GM18907 (cell line): ENCODE measurements at regions not wholly inside any gene's neighbourhood (a gene's known extent, or its start where the extent isn't known, plus 50 kb on each side); places are given as distances from the start of the nearest gene placed in this dataset.

ENCODE experiments used
- ATAC-seq: cut with Tn5 transposase; IDR thresholded peaks from one replicate; pipeline ENCODE4 v1.9.1; 2021; ENCODE audit warnings: mild to moderate bottlenecking, moderate library complexity; ENCODE audit not compliant: unreplicated experiment

GRCh38 chr16:11401161-11402050 lies 56.1 kb downstream of the RMI2 start:
- no peak for ATAC-seq

DNA sequence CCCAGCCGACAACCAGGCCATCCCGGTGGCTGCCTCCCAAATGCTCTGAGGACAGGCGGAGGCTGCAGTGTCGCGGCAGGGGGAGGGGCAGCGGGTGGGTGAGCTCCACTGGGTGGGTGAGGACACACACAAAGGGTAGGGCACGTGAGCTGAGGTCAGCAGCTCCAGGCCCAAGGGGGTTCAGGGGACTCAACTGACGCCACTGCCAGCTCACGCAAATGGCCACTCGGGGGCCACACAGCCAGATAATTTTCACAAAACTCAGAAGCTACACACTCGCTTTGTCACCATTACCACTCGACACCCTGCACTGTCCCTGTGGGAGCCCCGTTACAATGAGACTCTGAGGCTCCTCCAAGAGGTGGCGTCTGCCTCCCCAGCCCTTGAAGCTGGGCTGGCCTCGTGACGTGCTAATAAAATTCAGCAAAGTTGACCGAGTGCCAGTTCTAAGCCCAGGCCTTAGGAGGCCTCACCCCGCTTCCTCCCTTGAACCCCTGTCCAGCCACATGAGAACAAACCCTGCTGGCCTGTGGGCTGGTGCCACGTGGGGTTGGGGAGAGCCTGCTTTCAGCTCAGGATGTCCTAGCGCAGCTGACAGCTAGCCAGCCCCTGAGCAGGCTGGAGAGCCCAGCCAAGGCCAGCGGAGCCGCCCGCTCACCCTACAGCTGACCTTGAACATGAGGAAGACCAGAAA lies 56.9 kb downstream of the RMI2 start:
- ATAC-seq = no peak

DNA sequence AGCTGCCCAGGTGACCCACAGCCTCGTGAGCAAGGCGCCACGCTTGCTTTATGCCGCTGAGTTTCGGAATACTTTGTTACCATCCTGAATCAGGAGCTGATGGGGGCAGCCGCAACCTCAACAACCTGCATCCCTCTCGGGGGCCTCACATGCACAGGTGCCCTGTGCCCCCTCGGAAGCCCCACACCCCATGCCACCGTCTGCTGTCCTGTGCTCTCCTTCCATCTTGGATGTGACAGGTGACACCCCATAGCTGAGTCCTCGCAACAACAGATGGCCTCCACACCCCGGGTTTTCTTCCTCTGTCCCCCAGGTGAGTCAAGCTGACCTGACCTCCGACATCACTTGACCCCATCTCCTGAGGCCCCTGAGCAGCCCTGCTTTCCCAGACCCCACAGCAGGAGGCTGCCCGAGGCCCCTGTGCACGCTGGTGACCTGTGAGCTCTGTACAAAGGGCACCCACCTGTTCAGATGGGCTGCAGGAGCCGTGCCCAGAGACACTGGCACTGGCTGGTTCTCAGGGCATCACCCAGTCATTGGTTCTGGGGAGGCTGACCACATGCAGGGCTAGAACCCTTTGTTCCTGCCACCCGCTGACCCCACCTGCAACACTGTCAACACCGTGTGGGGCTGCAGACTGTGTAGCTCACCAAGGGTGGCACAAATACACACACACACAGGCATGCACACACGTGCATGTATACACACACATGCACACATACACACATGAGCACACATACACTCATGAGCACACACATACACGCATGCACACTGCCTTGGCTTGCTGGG lies 57.7 kb downstream of the RMI2 start:
- ATAC-seq = no peak

DNA sequence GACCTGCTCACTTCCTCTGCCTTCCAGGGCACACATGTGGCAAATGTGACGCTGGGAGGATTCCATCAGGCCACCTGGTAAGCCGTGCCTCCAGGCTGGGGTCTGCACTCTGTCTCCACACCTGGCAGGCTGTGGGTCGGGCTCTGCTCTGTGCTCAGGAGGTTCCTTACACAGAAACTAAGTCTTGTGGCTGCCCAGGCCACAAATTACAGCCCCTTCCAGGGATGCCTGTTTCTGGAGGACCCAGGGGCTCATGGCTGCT lies 58.2 kb downstream of the RMI2 start:
- no peak for ATAC-seq

DNA sequence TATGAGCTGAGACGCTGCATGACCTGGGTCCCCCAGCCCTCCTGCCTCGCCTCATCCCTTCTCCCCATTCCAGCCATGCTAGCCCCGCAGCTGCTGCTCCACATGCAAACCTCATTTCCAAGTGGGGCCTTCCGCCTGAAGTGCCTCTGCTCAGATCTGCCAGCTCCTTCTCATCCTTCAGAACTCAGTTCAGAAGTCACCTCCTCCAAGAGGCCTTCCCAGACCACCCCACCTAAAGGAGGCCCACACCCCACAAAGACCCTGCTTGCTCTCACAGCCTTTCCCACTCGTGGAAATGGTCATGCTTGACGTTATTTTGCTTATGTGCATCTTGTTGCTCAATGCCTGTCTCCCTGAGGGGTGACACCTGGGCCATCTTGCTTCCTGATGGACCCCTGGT lies 58.7 kb downstream of the RMI2 start:
- ATAC-seq = no peak

DNA sequence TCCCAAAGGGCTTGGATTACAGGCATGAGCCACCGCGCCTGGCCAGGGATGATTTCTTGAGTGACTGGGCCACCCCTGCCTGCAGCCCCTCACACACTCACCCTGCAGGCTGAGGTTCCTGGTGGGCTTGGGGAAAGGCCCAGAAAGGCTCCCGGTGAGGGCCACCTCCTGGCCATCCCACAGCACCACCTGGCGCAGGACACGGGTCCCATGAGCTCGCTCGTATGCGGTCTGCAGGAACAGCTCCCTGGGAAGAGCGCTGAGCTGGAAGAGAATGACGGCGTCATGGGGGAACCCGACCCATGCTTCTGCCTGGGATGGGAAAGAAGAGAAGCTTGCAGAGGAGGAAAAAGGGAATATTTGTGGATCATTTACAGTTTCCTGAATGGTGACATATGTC lies 59.3 kb downstream of the RMI2 start:
- no peak for ATAC-seq

- ATAC-seq = no peak
These were observed 60.3 kb downstream of the RMI2 start for GRCh38 chr16:11405331-11406176.

DNA sequence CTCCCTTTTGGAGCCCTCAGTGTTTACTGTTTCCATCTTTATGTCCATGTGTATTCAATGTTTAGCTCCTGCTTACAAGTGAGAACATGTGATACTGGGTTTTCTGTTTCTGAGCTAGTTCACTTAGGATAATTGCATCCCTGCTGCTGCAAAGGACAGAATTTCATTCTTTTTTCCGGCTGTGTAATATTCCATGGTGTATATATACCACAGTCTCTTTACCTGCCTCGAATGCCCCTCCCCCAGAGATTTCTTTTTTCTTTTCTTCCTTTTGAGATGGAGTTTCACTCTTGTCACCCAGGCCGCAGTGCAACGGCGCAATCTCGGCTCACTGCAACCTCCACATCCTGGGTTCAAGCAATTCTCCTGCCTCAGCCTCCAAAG lies 60.9 kb downstream of the RMI2 start:
- no peak for ATAC-seq

- ATAC-seq = peak; percentile 43
These were observed 62.1 kb downstream of the RMI2 start for GRCh38 chr16:11407047-11407982.

DNA sequence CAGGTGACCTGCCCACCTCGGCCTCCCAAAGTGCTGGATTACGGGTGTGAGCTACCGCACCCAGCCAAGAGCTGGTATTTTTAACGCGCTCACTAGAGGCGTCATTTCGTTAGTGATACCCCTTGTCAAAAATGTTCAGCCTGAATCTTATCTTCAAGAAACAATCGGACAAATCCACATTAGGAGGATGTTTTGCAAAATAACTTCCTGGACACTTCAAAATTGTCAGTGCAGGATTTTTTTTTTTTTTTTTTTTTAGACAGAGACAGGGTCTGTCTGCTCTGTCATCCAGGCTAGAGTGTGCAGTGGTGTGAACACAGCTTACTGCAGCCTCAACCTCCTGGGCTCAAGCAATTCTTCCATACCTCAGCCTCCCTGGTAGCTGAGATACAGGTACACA lies 63.0 kb downstream of the RMI2 start:
- no peak for ATAC-seq

- ATAC-seq = no peak
These were observed 64.1 kb downstream of the RMI2 start for GRCh38 chr16:11409398-11409797.

DNA sequence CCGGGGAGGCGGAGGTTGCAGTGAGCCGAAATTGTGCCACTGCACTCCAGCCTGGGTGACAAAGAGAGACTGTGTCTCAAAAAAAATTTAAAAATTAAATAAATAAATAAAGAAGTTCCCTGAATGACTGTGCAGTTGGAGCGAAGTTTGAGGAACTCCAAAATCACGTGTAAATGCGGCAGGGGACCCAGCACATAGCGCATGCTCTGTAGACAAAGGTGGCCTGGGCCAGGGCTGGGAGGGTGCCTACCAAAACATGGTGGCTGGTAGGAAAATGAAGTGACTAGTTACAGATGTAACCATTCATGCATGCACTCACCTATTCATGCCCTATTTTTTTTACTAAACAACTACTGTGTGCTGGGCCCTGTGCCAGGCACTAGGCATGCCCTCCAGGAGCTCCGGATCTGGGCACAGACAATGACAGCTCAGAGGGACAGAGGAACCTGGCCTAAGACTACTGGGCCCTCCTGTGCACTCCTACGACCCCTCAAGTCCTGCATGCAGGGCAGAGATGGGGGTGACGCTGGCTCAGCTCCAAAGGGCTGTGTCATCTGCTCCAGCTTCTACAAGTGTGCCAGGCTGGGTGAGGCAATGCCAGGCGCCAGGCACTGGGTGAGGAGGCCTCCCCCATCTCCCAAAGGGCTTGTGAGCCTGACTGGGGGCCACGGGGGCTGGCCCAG lies 65.3 kb downstream of the RMI2 start:
- ATAC-seq = no peak

- ATAC-seq = no peak
These were observed 65.8 kb downstream of the RMI2 start for GRCh38 chr16:11411059-11411550.

DNA sequence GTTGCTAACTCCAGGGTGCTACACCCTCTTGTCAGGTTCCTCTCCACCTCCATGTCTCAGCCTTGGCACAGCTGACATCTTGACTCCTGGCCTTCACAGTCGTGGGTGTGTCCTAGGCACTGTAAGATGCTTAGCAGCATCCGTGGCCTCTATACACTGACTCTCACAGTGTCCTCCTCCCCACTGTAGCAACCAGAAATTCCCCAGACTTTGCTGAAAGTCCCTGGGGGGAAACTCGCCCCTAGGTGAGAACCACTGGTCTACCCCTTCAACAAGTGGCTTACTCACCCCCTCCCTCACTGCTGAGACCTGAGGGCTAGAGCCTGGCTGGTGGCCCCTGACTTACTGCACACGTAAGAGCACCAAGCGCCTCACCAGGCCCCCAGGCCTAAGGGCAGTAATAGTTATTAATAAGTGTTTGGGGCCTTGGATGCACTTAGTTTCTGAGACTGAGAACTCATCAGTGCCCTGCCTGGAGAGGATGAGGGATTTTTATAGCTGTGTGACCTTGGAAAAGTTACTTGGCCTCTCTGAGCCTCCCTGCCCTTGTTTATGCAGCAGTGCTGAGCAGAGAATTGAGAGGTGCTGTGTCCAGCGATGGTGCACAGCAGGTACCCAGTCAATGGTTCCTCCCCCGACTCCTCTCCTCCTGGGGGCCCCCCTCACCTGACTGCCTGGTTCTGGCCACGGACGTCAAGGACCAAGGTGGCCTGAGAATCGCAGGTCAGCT lies 67.1 kb downstream of the RMI2 start:
- ATAC-seq = no peak

DNA sequence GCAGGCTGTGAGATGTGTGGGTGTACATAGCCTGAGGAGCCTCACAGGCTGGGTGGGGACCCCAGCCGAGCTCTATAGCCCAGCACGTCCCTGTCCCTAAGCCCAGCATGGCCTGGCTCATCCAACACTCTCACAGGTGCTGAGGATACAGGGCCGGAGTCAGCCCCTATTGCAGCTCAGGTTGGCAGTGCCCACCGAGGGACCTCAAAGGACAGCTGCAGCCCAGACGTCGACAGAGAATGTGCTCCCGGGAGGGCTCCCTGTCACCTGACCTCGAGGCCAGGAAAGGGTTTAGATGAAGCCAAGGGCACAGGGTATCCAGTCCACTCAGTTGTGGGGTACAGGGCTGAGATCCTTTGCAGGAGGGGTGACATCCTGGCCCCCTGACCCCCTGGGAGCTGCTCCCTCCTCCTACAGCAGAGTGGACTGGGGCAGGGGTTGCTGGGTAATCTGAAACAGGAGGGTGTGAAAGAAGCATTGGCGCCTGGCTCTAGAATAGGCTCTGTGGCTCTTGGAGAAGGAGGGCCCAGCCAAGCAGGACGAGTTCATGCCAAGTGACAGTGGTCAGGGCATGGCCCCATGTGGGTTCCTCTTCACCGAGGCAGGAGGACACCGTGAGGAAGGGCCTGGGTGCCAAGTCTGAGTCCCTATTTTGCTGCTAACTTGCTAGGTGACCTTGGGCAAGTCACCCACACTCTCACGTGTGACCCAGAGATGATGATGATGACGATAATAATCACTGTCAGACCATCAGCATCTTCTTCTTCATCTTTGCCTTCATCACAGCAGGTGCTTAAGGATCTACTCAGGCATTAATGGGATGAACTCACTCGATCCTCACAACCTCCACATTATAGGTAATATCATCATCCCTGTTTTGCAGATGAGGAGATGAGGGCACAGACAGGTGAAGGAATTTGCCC lies 68.0 kb downstream of the RMI2 start:
- ATAC-seq = no peak

DNA sequence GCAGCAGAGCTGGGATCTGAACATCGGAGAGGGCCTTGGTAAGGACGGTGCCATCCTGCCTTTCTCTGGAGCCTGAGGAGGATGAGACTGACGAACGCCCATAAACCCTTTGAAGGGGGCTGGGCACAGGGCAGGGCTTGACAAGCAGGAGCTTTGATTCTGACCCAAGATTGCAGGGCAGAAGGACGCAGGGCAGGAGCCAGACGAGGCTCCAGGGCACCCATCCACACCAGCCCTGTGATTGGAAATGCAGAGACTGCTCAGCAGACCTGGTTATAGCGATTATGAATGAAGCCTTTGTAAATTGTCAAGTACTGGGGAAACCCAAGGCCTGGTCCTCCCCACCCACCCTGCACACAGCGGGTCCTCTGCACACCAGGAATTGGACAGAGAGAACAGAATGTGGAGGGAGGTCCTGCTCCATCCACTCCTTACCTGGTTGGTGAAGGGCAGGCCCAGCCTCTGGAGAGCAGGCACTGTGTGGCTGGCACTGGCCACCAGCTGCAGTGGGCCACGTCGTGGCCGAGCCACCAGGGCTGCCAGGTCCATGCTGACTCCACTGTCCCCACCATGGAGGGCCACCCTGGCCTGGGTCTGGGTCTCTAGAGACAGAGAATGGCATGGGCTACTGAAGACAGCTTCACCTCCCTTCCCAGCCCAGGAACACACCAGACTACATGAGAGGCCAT lies 68.8 kb downstream of the RMI2 start:
- no peak for ATAC-seq
